ENCODE measurements at regions not wholly inside any gene's neighbourhood (a gene's known extent, or its start where the extent isn't known, plus 50 kb on each side); places are given as distances from the start of the nearest gene placed in this dataset.

DNA sequence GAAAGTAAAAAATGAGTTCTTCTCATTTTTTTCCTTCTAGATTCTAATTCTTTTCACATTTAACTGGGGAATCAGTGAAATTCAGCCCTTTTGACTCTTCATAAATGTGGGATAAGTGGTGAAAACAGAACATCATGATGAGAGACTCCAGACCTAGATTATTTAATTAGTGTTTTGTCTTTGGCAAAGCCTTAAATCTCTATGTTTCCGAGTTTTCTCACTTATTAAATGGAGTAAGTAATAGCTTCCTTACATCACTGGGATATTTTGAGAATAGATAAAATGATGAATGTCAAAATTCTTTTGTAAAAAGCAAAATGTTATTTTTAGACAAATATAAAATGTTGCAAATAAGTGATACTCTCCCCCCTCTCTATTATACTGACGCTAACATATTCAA, 468.6 kb upstream of the ARRDC3 start:
- no peak for TF ChIP-seq CTCF (IDR thresholded peaks at IDR 0.05)
- TF ChIP-seq, protein P1, sequence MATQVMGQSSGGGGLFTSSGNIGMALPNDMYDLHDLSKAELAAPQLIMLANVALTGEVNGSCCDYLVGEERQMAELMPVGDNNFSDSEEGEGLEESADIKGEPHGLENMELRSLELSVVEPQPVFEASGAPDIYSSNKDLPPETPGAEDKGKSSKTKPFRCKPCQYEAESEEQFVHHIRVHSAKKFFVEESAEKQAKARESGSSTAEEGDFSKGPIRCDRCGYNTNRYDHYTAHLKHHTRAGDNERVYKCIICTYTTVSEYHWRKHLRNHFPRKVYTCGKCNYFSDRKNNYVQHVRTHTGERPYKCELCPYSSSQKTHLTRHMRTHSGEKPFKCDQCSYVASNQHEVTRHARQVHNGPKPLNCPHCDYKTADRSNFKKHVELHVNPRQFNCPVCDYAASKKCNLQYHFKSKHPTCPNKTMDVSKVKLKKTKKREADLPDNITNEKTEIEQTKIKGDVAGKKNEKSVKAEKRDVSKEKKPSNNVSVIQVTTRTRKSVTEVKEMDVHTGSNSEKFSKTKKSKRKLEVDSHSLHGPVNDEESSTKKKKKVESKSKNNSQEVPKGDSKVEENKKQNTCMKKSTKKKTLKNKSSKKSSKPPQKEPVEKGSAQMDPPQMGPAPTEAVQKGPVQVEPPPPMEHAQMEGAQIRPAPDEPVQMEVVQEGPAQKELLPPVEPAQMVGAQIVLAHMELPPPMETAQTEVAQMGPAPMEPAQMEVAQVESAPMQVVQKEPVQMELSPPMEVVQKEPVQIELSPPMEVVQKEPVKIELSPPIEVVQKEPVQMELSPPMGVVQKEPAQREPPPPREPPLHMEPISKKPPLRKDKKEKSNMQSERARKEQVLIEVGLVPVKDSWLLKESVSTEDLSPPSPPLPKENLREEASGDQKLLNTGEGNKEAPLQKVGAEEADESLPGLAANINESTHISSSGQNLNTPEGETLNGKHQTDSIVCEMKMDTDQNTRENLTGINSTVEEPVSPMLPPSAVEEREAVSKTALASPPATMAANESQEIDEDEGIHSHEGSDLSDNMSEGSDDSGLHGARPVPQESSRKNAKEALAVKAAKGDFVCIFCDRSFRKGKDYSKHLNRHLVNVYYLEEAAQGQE (IDR thresholded peaks at IDR 0.05; ENCODE audit: insufficient read depth in 1 of 2, low read depth in 2 of 2, low read length in 1 of 2), result no peak
